ENCODE measurements at regions not wholly inside any gene's neighbourhood (a gene's known extent, or its start where the extent isn't known, plus 50 kb on each side); places are given as distances from the start of the nearest gene placed in this dataset.

DNA sequence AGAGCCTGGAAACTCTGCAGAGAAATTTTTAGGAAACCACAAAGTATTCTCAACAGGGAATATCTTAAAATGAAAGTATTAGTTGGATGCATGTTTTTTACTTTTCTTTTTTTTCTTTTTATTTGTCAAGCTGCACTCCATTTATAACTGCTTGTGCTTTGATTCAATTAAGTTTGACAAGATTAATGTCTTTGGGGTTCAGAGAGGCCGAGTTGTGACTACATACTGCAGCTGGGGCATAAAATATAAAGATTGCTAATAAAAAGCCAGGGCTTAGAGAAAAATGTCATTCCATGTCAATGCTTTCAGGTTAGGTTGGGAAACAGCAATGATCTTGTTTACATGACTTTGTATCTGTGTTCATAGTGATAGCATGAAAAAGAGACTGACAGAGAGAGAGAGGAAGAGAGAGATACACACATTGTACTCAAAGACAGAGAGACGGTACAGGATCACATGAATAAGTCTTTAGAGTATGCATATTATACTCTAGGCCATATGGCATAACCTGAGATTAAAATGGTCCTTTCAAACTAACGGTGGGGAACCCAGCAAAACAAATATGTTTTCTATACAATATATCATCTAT lies 1022.3 kb upstream of the CNTNAP5 start:
- Histone ChIP-seq H3K79me2 (ENCODE audit: insufficient read depth, low read length) (no peaks in the 10 kb centered on the region), H3K4me2 (ENCODE audit: low read length) (no peak overlapping the region), H3K27me3 (ENCODE audit: insufficient read depth, low read length) (no peaks in the 10 kb centered on the region), H3K36me3 (ENCODE audit: insufficient read depth, low read length) (no peaks in the 10 kb centered on the region), H3K4me1 (ENCODE audit: insufficient read depth, low read length) (no peaks in the 10 kb centered on the region), H3K9ac (ENCODE audit: low read length) (no peak overlapping the region), H3K4me3 (ENCODE audit: insufficient read depth, low read depth, low read length) (no peak overlapping the region), H2AFZ (ENCODE audit: low read depth, low read length) (no peak overlapping the region), H3K9me3 (ENCODE audit: insufficient read depth, low read depth, low read length) (peaks cover 10% of the 10 kb centered on the region), H3K27ac (ENCODE audit: low read depth, low read length) (no peak overlapping the region), H4K20me1 (ENCODE audit: insufficient read depth, low read length) (no peaks in the 10 kb centered on the region)
- TF ChIP-seq, protein P1, sequence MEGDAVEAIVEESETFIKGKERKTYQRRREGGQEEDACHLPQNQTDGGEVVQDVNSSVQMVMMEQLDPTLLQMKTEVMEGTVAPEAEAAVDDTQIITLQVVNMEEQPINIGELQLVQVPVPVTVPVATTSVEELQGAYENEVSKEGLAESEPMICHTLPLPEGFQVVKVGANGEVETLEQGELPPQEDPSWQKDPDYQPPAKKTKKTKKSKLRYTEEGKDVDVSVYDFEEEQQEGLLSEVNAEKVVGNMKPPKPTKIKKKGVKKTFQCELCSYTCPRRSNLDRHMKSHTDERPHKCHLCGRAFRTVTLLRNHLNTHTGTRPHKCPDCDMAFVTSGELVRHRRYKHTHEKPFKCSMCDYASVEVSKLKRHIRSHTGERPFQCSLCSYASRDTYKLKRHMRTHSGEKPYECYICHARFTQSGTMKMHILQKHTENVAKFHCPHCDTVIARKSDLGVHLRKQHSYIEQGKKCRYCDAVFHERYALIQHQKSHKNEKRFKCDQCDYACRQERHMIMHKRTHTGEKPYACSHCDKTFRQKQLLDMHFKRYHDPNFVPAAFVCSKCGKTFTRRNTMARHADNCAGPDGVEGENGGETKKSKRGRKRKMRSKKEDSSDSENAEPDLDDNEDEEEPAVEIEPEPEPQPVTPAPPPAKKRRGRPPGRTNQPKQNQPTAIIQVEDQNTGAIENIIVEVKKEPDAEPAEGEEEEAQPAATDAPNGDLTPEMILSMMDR (IDR thresholded peaks at IDR 0.05; ENCODE audit: insufficient read depth, low read depth, low read length): no peak
- TF ChIP-seq EZH2 (IDR thresholded peaks at IDR 0.05; ENCODE audit: insufficient read depth, low read length): no peak
- no peak for DNase-seq (ENCODE audit: low read depth)
- Mint-ChIP-seq H3K9me3 (ENCODE audit: unreplicated experiment) (peaks cover 15% of the 10 kb centered on the region), H3K27ac (ENCODE audit: unreplicated experiment) (no peak overlapping the region), H3K4me1 (ENCODE audit: low read depth, unreplicated experiment) (no peaks in the 10 kb centered on the region), H3K36me3 (ENCODE audit: low read depth, unreplicated experiment) (no peaks in the 10 kb centered on the region), H3K27me3 (ENCODE audit: low read depth, unreplicated experiment) (no peaks in the 10 kb centered on the region), H3K4me3 (ENCODE audit: unreplicated experiment) (no peak overlapping the region)
- no peak for FAIRE-seq

GRCh38 chr2:123015186-123015585 lies 1009.9 kb upstream of the CNTNAP5 start:
- no peaks in the 10 kb centered on the region for H3K36me3 Mint-ChIP-seq (ENCODE audit: low read depth, unreplicated experiment)
- no peak overlapping the region for H3K4me3 Mint-ChIP-seq (ENCODE audit: unreplicated experiment)
- DNase-seq (ENCODE audit: low read depth) (no peak), FAIRE-seq (no peak)
- no peaks in the 10 kb centered on the region for H3K79me2 ChIP-seq (ENCODE audit: insufficient read depth, low read length)
- H3K9ac ChIP-seq (ENCODE audit: low read length): no peak overlapping the region
- H3K27ac Mint-ChIP-seq (ENCODE audit: unreplicated experiment): no peak overlapping the region
- H4K20me1 ChIP-seq (ENCODE audit: insufficient read depth, low read length): no peaks in the 10 kb centered on the region
- no peak overlapping the region for H3K4me2 ChIP-seq (ENCODE audit: low read length)
- H3K9me3 ChIP-seq (ENCODE audit: insufficient read depth, low read depth, low read length): no peaks in the 10 kb centered on the region
- no peak overlapping the region for H2AFZ ChIP-seq (ENCODE audit: low read depth, low read length)
- TF ChIP-seq EZH2 (IDR thresholded peaks at IDR 0.05; ENCODE audit: insufficient read depth, low read length): no peak
- TF ChIP-seq, protein P1 (IDR thresholded peaks at IDR 0.05; ENCODE audit: insufficient read depth, low read depth, low read length): no peak
- H3K9me3 Mint-ChIP-seq (ENCODE audit: unreplicated experiment): no peaks in the 10 kb centered on the region
- H3K36me3 ChIP-seq (ENCODE audit: insufficient read depth, low read length): no peaks in the 10 kb centered on the region
- no peaks in the 10 kb centered on the region for H3K4me1 Mint-ChIP-seq (ENCODE audit: low read depth, unreplicated experiment)
- H3K27me3 Mint-ChIP-seq (ENCODE audit: low read depth, unreplicated experiment): no peaks in the 10 kb centered on the region
- H3K27ac ChIP-seq (ENCODE audit: low read depth, low read length): no peak overlapping the region
- H3K27me3 ChIP-seq (ENCODE audit: insufficient read depth, low read length): no peaks in the 10 kb centered on the region
- H3K4me1 ChIP-seq (ENCODE audit: insufficient read depth, low read length): no peaks in the 10 kb centered on the region
- no peak overlapping the region for H3K4me3 ChIP-seq (ENCODE audit: insufficient read depth, low read depth, low read length)

DNA sequence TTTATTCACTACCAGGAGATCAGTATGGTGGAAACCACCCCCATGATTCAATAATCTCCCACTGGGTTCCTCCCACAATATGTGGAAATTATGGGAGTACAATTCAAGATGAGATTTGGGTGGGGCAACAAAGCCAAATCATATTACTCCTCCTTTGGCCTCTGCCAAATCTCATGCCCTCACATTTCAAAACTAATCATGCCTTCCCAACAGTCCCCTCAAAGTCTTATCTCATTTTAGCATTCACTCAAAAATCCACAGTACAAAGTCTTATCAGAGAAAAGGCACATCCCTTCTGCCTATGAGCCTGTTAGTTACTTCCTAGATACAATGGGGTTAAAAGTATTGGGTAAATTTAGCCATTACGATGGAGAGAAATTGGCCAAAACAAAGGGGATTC lies 989.5 kb upstream of the CNTNAP5 start:
- Mint-ChIP-seq H3K4me3 (ENCODE audit: unreplicated experiment) (no peak overlapping the region), H3K27me3 (ENCODE audit: low read depth, unreplicated experiment) (no peaks in the 10 kb centered on the region), H3K9me3 (ENCODE audit: unreplicated experiment) (peaks cover 2% of the 10 kb centered on the region), H3K27ac (ENCODE audit: unreplicated experiment) (no peak overlapping the region), H3K36me3 (ENCODE audit: low read depth, unreplicated experiment) (no peaks in the 10 kb centered on the region), H3K4me1 (ENCODE audit: low read depth, unreplicated experiment) (no peaks in the 10 kb centered on the region)
- Histone ChIP-seq H3K27me3 (ENCODE audit: insufficient read depth, low read length) (no peaks in the 10 kb centered on the region), H3K36me3 (ENCODE audit: insufficient read depth, low read length) (no peaks in the 10 kb centered on the region), H3K9ac (ENCODE audit: low read length) (no peak overlapping the region), H3K4me3 (ENCODE audit: insufficient read depth, low read depth, low read length) (no peak overlapping the region), H3K4me2 (ENCODE audit: low read length) (no peak overlapping the region), H3K79me2 (ENCODE audit: insufficient read depth, low read length) (no peaks in the 10 kb centered on the region), H3K9me3 (ENCODE audit: insufficient read depth, low read depth, low read length) (no peaks in the 10 kb centered on the region), H4K20me1 (ENCODE audit: insufficient read depth, low read length) (no peaks in the 10 kb centered on the region), H3K4me1 (ENCODE audit: insufficient read depth, low read length) (no peaks in the 10 kb centered on the region), H2AFZ (ENCODE audit: low read depth, low read length) (no peak overlapping the region), H3K27ac (ENCODE audit: low read depth, low read length) (no peak overlapping the region)
- FAIRE-seq: no peak
- no peak for DNase-seq (ENCODE audit: low read depth)
- TF ChIP-seq EZH2 (IDR thresholded peaks at IDR 0.05; ENCODE audit: insufficient read depth, low read length): no peak
- TF ChIP-seq, protein P1 (IDR thresholded peaks at IDR 0.05; ENCODE audit: insufficient read depth, low read depth, low read length): no peak
